IPS-NIHi7 (cell line): ENCODE measurements at regions not wholly inside any gene's neighbourhood (a gene's known extent, or its start where the extent isn't known, plus 50 kb on each side); places are given as distances from the start of the nearest gene placed in this dataset.
"Not testable (repeated sequence)": the region's sequence is repeated elsewhere in the genome, so short reads cannot be mapped to it uniquely, and the experiment has no call there.

Source experiments
- DNase-seq: peaks from one replicate; pipeline ENCODE4 v3.0.0; 2012; ENCODE audit warnings: mixed read lengths; ENCODE audit errors: extremely low spot score

DNA sequence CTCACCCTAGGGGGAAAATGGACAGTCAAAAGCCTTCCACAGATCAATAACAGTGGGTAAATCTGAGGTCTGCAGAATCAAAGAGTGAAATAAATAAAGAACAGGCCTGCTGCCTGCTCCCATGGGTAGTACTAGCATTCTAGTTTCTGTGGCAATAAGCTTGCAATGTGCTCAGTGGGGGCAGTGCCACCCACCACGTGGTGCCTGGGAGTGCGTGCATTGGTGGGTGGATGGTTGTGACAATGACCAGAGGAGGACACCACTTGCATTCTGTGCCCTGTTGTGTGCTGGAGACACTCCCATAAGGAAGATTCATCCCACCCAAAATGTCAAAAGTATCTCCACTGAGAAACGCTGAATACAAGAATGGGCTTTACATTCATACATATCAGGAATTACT, 95.5 kb upstream of the NEDD9 start:
- DNase-seq, result no peak

DNA sequence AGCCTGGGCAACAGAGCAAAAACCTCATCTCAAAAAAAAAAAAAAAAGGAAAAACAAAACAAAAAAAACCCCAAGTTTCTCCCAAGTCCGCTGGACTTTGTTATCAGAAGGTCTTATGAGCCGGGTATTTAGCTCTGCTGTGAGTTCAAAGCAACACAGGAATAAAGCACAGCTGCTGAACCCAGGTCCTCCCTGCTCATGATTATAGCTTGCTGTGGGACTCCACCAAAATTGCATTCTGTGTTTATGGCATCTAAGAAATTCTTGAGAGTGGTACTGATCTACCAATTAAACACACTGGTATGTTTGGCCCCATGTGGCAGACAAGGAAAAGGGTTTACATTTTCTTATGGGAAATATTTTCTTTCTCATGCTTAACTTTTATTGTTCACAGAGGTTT, 93.6 kb upstream of the NEDD9 start:
- no peak for DNase-seq

DNA sequence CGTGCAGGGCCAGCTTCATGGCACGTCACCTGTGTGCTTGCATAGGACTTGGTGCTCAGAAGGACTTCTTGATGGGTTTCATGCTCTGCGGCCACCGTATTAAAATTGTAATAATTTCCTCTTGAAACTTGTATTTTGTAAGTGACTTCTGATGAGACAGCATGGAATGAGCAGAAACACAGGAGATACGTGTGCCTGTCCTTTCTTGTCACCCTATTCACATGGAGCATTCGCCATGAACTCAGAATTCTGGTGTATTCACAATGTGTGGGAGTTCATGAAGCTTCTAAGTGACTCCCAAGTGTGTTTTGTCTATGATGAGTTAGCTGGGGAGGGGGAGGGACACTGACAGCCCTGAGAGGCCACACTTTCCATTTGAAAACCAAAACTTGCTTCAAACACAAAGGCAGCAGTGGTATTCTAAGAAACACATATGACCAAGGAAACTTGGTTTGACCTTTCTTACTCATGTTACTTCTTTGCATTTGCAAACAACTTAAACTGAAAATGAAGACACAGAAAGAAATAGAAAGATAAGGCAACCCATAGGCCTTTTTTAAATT, 92.1 kb upstream of the NEDD9 start:
- no peak for DNase-seq

DNA sequence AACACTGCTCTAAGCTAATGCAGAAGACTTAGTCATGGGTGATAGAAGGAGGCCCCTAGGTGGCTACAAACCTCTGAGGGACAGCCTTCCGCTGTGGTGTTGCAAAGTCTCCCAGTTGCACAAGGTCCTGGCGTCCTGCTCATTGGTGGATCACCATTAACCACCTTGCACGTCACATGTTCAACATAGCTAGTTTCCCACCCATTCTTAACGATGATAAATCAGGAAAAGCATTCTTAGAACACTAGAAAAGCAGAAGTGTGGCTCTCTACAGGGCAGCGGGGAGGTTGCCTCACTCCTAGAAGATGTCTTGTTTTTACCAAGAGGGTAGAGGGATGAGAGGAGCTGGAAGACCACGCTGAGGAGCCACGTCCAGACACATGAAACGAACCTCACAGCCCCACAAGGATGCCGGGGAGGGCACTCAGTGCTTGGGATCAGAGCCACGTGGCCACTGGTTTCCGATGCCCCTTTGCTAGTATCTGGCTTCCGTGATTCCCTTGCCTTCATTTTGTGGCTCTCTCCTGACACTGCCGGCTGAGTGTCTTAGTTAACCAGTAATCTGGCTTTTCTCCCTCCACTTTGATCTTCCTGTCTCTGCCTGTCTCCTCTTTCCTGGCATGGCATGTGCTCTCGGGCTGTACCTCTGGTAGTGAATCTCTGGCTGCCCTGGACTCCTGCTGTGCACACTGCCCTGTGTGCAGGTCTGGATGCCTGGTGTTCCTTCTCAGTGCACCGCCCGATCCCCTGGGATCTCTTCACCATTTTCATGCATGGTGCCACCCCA, 91.4 kb upstream of the NEDD9 start:
- no peak for DNase-seq

DNA sequence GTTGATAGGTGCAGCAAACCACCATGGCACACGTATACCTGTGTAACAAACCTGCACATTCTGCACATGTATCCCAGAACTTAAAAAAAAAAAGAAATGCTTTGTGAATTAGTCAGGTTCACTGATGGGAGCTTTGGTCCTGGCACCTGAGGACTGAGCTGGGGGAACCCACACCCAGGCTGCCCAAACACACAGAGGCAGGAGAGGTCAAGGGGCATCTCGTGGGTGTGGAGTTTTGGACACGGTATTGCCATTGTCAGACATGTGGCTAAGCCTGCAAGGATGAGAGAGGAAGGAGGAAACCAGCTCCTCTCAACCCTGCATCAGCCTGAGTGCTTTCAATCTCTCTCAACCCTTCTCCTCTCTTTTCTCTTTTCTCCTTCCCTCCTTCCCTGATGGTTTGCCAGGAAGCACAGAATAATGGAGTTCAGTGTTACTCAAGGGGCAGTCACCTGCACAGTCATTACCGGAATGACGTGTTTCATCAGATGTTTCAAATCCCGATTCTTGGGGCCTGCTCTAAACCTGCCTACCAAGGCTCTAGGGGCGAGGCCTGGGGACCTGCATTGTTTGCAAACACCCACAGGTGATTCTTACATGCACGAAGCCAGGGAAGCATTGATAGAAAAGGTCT, 89.9 kb upstream of the NEDD9 start:
- DNase-seq, result no peak

DNA sequence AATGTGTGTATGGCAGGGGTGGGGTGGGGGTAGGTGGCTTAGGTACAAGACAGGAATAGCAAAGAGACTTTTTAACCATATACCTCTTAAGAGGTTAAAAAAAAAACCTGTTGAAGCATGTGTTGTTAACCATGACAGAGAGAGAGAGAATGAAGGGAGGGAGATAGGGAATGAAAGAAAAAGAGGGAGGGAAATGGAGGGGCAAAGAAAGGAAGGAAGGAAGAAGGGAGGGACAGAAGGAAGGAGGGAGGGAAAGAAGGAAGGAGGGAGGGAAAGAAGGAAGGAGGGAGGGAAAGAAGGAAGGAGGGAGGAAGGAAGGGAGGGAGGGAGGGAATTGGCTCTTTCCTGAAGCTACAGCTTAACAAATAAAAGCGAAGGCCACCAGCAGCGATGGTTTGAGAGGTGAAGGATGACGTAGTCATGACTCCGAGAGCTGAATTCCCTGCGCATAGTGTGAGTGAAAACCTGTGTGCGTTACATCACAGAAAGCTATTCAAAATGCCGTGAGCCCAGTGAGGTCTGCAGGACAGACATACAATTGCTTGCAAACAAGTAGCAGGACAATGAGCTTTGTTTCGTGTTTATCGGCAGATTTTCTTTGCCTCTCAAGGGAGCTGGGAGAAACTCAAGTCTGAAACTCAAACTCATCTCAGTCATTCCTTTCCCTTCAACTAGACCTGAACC, 88.6 kb upstream of the NEDD9 start:
- DNase-seq, result no peak

DNA sequence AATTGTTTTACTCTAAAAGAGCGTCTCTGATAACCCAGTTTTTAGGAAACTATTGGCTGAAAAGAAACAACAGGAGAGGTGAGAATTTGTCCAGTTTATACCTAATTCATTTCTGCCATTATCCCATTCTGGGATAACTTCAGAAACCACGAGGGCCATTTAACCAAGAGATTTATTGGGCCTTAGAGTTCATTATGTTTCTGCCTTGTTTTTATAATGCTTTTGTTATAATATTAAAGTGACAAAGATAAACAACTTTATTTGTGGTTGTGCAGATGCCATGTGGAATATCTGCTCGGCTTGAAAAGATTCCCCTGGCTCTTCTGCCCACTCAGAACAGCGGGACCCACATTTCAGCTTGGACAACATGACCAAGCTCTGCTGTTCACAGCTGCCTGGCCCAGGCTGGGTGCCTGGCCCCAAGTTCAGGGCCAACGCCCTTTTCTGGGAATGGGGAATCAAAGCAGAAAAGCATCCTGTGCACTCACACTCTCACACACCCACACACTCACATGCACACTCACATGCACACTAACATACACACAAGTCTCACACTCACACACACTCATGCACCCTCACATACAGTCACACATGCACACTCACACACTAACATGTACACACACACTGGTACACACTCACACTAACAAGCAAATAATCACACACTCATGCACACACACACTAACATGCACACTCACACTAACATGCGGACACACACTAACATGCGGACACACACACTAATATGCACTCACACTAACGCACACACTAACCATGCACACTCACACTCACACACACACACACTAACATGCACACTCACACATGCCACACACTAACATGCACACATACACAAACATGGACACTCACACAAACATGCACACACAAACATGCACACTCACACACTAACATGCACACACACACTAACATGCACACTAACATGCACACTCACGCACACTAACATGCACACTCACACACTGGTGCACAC, 86.7 kb upstream of the NEDD9 start:
- no peak for DNase-seq

DNA sequence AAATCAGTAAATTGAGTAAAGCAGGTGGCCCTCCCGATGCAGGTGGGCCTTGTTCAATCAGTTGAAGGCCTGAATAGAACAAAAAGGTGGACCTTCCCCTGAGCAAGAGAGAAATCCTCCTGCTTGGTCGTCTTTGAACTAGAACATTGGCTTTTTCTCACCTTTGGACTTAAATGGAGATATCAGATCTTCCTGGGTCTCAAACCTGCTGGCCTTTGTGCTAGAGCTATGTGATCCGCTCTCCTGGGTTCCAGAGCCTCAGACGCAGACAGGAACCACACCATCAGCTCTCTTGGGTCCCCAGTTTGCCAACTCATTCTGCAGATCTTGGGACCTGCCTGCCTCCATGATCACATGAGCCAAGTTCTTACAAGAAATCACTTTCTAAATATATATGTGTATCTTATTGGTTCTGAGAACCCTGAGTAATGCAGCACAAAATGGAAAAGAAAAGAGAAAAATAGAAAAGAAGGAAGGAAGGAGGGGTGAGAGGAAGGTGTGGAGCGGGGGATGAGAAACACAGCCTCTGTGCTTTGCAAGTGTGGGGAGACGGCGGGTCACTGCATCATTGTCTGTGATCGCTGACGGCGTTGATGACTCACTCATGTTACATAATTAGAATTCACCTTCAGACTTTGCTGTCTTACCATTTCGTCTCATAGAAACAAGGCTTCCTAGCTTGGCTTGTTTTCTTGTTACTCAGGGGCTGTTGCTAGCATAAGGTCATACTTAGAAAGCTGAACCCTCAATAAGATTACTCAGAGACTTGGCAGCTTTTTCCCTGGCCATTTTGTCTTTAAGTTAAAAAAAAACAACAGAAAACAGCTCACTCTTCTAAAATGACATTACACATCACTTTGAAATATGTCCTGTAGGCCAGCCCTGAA, 85.7 kb upstream of the NEDD9 start:
- DNase-seq, result peak; percentile 31

DNA sequence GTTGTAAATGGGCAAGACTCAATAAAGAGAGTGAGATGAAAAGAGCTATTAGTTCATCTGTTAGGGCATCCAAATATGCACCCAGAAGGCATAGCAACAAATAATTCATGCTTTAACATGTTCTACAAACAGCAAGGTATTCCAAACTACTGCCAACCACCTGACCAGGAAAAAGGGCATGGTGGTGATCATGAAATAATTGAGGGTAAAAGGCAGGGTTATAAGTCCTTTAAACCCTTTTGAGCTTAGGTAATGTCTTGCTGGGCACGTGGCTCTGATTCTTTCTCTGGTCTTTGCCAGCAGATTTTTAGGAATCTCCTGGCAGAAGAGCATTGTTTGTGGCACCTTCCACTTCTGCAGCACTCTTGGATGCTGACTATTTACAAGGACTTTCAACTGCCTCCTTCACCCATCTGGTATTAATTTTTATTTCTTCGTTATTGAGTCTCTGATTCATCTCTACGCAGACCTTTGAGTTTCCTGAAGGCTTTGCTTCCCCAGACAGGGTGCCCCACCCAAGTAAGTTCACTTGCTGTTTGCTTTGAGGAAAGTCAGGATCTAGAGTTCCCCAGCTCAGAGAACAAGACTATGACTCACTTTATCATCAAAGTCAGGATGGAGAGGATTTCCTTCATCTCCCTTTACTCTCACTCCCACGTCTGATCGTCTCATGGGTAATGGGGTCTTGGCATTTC, 83.4 kb upstream of the NEDD9 start:
- DNase-seq, result no peak

DNA sequence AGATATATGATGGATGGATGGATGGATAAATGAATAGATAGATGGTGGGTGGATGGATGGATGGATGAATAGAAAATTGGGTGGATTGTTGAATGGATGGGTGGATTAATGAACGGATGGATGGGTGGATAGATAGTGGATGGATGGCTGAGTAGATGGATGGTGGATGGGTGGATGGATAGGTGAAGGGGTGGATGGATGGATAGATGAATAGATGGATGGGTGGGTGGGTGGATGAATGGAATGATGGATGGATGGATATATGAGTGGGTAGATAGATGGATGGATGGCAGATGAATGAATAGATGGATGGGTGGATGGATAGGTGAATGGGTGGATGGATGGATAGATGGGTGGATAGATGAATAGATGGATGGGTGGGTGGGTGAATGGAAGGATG, 80.7 kb upstream of the NEDD9 start:
- no peak for DNase-seq

DNA sequence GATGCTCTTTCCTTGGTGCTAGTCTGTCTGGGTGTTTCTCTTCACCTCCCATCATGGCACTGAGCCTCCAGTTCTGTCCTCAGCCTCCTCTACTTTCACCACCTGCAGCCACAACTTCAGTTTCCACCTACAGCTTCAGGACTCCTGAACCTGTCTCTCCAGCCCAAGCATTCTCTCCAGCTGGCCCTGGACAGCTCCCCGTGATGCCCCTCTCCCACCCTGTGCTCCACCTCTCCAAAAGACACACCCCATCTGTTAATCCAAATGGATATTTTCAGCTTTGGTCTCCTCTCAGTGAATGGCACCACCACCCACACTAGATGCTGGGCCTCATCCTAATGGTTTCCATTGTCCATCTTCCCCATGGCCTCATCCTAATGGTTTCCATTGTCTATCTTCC, 79.5 kb upstream of the NEDD9 start:
- DNase-seq, result no peak

DNA sequence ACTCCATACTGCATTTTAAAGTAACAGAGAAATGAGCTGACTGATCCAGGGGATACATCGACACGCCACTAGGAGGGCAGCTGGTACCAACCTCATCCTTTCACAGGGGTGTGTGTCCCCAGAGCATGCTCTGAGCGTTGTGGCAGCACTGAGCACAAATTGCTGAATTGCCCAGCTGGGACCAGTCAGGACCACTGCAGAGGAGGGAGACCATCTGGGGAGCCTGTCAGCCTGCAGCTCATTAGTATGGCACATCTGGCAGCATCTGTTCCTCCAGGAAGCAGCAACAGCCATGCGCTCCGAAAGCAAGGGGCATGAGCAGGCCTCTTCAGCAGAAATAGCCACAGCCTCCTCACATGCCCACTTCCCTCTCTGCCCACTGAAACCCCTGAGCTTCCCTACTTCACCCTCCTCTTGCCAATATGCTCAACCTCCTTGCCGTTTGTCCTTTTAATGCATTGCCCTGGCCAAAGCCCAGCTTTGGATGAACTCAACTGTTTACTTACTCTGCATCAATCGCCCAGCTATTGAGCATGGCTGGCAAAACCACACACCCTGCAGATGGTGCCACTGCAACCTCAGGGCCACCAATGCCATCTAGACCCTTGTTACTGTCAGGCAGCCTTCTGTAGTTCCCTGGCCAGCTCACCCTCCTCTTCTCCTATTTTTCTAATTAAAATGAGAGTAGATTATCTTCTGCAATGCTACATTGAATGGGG, 77.6 kb upstream of the NEDD9 start:
- peak; percentile 33 for DNase-seq

DNA sequence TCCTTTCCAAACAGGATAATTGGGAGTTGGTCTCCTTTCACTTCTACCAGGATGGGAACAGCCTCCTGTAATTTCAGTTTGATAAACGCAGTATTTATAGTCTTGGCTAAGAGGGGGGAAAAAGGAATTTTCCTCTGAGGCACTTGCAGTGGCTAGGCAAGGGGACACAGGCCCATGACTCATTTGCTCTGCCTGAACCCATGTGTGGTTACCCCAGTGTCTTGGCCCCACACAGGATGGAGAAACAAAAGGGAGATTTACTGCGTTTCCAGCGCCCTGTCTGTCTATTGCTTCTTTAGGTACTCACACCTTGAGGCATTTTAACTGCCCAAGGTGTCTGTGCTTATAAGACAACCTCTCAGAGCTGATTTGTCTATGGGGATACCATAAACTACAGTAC, 74.8 kb upstream of the NEDD9 start:
- no peak for DNase-seq

DNA sequence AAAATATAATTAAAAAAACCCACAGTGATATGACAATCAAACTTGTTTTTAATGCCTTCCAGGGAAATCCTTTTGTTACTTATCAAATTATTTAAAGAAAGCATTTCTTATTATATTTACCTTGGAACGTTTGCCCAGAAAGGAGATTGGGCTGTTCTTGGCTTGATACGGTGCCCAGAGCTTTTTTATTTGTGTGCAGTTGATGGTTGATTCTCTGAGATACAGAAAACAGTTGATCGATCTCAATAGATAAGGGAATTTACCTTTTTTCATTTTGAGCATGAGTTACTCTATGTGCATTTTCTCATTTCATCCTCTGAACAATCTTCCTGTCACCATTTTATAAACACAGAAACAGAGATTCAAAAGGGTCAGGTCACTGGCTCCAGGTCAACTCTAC, 72.5 kb upstream of the NEDD9 start:
- no peak for DNase-seq

DNA sequence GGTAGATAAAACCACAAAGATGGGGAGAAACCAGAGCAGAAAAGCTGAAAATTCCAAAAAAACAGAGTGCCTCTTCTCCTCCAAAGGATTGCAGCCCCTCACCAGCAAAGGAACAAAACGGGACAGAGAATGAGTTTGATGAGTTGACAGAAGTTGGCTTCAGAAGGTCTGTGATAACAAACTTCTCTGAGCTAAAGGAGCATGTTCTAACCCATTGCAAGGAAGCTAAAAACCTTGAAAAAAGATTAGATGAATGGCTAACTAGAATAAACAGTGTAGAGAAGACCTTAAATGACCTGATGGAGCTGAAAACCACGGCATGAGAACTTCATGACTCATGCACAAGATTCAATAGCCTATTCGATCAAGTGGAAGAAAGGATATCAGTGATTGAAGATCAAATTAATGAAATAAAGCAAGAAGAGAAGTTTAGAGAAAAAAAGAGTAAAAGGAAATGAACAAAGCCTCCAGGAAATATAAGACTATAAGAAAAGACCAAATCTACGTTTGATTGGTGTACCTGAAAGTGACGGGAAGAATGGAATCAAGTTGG, 67.5 kb upstream of the NEDD9 start:
- not testable (repeated sequence) for DNase-seq

DNA sequence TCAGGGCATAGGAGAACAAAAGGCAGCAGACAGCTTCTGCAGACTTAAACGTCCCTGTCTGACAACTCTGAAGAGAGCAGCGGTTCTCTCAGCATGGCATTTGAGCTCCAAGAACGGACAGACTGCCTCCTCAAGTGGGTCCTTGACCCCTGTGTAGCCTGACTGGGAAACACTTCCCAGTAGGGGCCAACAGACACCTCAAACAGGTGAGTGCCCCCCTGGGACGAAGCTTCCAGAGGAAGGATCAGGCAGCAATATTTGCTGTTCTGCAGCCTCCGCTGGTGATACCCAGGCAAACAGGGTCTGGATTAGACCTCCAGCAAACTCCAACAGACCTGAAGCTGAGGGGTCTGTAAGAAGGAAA, 66.9 kb upstream of the NEDD9 start:
- not testable (repeated sequence) for DNase-seq

DNA sequence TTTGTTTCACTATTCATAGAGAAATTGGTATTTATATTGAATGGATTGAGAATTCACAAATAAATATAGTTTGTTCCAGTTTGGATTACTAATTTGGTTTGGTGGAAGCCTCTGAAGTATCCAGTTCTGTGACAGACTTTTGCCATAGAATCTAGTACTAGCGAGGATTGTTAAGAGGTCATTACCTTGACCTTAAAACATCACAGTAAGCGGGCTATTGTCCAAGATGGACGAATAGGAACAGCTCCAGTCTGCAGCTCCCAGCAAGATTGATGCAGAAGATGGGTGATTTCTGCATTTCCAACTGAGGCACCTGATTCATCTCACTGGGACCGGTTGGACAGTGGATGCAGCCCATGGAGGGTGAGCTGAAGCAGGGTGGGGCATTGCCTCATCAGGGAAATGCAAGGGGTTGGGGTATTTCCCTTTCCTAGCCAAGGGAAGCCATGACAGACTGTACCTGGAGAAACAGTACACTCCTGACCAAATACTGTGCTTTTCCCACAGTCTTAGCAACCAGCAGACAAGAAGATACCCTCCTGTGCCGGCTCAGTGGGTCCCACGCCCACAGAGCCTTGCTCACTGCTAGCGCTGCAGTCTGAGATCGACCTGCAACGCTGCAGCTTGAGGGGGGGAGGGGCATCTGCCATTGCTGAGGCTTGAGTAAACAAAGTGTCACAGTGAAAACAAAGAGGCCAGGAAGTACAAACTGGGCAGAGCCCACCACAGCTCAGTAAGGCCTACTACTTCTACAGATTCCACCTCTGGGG, 66.4 kb upstream of the NEDD9 start:
- DNase-seq, result no peak

DNA sequence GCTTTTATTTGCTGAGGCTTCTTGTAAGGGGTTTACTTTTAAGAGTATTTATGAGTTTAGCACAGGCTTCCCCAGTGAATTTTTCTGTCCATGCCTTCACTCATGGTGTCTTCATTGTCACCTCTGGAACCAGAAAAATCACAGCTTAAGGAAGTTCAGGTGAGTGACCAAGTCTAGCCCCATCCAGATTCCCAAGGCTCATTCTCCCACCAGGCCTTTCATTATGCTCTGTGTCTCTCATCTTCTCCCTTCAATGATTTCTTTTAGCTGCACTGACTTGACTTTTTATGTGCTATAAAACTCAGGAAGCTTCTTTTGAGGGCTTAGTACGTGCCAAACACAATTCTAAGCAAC, 64.9 kb upstream of the NEDD9 start:
- no peak for DNase-seq
